MM.1S (cell line): ENCODE measurements at regions not wholly inside any gene's neighbourhood (a gene's known extent, or its start where the extent isn't known, plus 50 kb on each side); places are given as distances from the start of the nearest gene placed in this dataset.

ENCODE experiments used
- DNase-seq: peaks from one replicate; pipeline ENCODE4 v3.0.0-alpha.2; 2015
- H2AFZ ChIP-seq: fragments of 300-600 bp; sonication (generic); 2 replicates; pipeline ENCODE4 v1.6.0; 2016; ENCODE audit warnings: antibody characterized with exemption, low read length
- H3F3A ChIP-seq: fragments of 300-600 bp; sonication (generic); 2 replicates; pipeline ENCODE4 v1.6.1; 2016; ENCODE audit warnings: mild to moderate bottlenecking, antibody characterized with exemption, low read length, moderate library complexity, mixed read lengths; ENCODE audit not compliant: insufficient read depth
- H3K27ac ChIP-seq: fragments of 300-600 bp; sonication (generic); 2 replicates; pipeline ENCODE4 v1.5.1; 2016; ENCODE audit warnings: mild to moderate bottlenecking, low read length
- H3K27me3 ChIP-seq: fragments of 300-600 bp; sonication (generic); replicated peaks from 2 replicates; pipeline ENCODE4 v1.6.0; 2016; ENCODE audit warnings: low read length; ENCODE audit not compliant: insufficient read depth
- H3K36me3 ChIP-seq: fragments of 300-600 bp; sonication (generic); replicated peaks from 2 replicates; pipeline ENCODE4 v1.6.1; 2016; ENCODE audit warnings: mild to moderate bottlenecking, low read length, mixed read lengths; ENCODE audit not compliant: insufficient read depth
- H3K4me1 ChIP-seq: fragments of 300-600 bp; sonication (generic); 2 replicates; pipeline ENCODE4 v1.6.1; 2016; ENCODE audit warnings: low read length, mixed read lengths
- H3K4me2 ChIP-seq: fragments of 300-600 bp; sonication (generic); 2 replicates; pipeline ENCODE4 v1.6.0; 2016; ENCODE audit warnings: low read depth, low read length
- H3K4me3 ChIP-seq: fragments of 300-600 bp; sonication (generic); 2 replicates; pipeline ENCODE4 v1.5.1; 2016; ENCODE audit warnings: low read length, mixed read lengths
- H3K79me2 ChIP-seq: fragments of 300-600 bp; sonication (generic); 2 replicates; pipeline ENCODE4 v1.6.1; 2016; ENCODE audit warnings: mixed run types, low read length, mixed read lengths
- H3K9ac ChIP-seq: fragments of 300-600 bp; sonication (generic); 2 replicates; pipeline ENCODE4 v1.6.1; 2016; ENCODE audit warnings: low read length, mixed read lengths
- H3K9me2 ChIP-seq: fragments of 300-600 bp; sonication (generic); replicated peaks from 2 replicates; pipeline ENCODE4 v1.6.1; 2016; ENCODE audit warnings: mild to moderate bottlenecking, low read length, mixed read lengths; ENCODE audit not compliant: insufficient read depth
- H3K9me3 ChIP-seq: fragments of 300-600 bp; sonication (generic); replicated peaks from 2 replicates; pipeline ENCODE4 v1.6.1; 2016; ENCODE audit warnings: mild to moderate bottlenecking, low read length, mixed read lengths; ENCODE audit not compliant: insufficient read depth
- H4K20me1 ChIP-seq: fragments of 300-600 bp; sonication (generic); 2 replicates; pipeline ENCODE4 v1.6.1; 2016; ENCODE audit warnings: mild to moderate bottlenecking, low read length, moderate library complexity, mixed read lengths; ENCODE audit not compliant: insufficient read depth
- EZH2 ChIP-seq: fragments of 300-600 bp; sonication (generic); optimal IDR thresholded peaks from 2 replicates; pipeline ENCODE3; 2017; ENCODE audit warnings: low read depth, mild to moderate bottlenecking, antibody characterized with exemption, low read length, mixed read lengths
- EZH2phosphoT487 ChIP-seq: fragments of 300-600 bp; sonication (generic); IDR thresholded peaks from 2 replicates; pipeline ENCODE4 v1.6.1; 2018; ENCODE audit warnings: antibody characterized with exemption, low read length
- TF ChIP-seq, protein P1 (sequence below): fragments of 300-600 bp; sonication (generic); IDR thresholded peaks from 2 replicates; pipeline ENCODE4 v1.5.1; 2016; ENCODE audit warnings: antibody characterized with exemption, low read length, mixed read lengths

DNA sequence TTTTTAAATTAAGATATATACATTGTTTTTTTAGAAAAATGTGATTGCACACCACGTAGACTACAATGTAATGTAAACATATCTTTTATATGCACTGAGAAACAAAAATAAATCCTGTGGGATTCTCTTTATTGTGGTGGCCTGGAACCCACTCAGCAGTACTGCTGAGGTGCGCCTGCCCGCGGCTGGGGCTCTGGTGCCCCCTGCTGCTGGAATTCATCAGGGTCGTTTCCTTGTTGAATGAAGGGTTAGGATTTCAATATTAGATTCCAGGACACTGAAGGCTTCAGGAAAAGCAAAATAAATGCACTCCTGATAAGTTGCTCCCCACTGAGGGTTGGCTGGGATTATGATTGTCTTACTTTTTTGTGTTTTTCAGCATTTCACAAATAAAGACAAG lies 175.8 kb upstream of the GGTLC1 start:
- Histone ChIP-seq H3K27ac (no peak overlapping the region), H3K9ac (no peak overlapping the region), H3K4me2 (no peak overlapping the region), H3K4me3 (no peak overlapping the region), H3K27me3 (no peaks in the 10 kb centered on the region), H3K9me2 (no peaks in the 10 kb centered on the region), H4K20me1 (no peaks in the 10 kb centered on the region), H3K36me3 (no peaks in the 10 kb centered on the region), H3K9me3 (no peaks in the 10 kb centered on the region), H2AFZ (no peak overlapping the region), H3F3A (no peaks in the 10 kb centered on the region), H3K79me2 (no peaks in the 10 kb centered on the region), H3K4me1 (no peaks in the 10 kb centered on the region)
- peak; percentile 21 for DNase-seq
- TF ChIP-seq, protein P1, sequence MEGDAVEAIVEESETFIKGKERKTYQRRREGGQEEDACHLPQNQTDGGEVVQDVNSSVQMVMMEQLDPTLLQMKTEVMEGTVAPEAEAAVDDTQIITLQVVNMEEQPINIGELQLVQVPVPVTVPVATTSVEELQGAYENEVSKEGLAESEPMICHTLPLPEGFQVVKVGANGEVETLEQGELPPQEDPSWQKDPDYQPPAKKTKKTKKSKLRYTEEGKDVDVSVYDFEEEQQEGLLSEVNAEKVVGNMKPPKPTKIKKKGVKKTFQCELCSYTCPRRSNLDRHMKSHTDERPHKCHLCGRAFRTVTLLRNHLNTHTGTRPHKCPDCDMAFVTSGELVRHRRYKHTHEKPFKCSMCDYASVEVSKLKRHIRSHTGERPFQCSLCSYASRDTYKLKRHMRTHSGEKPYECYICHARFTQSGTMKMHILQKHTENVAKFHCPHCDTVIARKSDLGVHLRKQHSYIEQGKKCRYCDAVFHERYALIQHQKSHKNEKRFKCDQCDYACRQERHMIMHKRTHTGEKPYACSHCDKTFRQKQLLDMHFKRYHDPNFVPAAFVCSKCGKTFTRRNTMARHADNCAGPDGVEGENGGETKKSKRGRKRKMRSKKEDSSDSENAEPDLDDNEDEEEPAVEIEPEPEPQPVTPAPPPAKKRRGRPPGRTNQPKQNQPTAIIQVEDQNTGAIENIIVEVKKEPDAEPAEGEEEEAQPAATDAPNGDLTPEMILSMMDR, result peak; percentile 87
- TF ChIP-seq EZH2phosphoT487, result no peak

DNA sequence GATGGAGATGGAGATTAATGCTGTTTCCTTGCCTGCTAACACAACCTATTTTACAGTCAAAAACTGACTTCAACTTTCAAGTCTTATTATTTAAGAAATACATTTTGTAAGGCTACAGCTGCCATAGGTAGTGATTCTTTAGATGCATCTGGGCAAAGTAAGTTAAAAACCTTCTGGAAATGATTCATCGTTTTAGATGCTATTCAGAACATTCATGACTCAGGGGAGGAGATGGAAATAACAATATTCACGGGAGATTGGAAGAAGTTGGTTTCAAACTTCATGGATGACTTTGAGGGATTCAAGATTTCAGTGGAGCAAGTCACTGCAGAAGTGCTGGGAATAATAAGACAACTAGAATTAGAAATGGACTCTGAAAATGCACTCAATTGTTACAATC lies 174.9 kb upstream of the GGTLC1 start:
- Histone ChIP-seq H3K79me2 (no peaks in the 10 kb centered on the region), H3F3A (no peaks in the 10 kb centered on the region), H3K9ac (no peak overlapping the region), H3K27ac (no peak overlapping the region), H3K4me1 (no peaks in the 10 kb centered on the region), H2AFZ (no peak overlapping the region), H4K20me1 (no peaks in the 10 kb centered on the region), H3K36me3 (no peaks in the 10 kb centered on the region), H3K4me2 (no peak overlapping the region), H3K27me3 (no peaks in the 10 kb centered on the region), H3K9me3 (no peaks in the 10 kb centered on the region), H3K9me2 (no peaks in the 10 kb centered on the region), H3K4me3 (no peak overlapping the region)
- DNase-seq, result no peak
- TF ChIP-seq EZH2phosphoT487, result no peak
- TF ChIP-seq EZH2, result no peak
- TF ChIP-seq, protein P1, result no peak

DNA sequence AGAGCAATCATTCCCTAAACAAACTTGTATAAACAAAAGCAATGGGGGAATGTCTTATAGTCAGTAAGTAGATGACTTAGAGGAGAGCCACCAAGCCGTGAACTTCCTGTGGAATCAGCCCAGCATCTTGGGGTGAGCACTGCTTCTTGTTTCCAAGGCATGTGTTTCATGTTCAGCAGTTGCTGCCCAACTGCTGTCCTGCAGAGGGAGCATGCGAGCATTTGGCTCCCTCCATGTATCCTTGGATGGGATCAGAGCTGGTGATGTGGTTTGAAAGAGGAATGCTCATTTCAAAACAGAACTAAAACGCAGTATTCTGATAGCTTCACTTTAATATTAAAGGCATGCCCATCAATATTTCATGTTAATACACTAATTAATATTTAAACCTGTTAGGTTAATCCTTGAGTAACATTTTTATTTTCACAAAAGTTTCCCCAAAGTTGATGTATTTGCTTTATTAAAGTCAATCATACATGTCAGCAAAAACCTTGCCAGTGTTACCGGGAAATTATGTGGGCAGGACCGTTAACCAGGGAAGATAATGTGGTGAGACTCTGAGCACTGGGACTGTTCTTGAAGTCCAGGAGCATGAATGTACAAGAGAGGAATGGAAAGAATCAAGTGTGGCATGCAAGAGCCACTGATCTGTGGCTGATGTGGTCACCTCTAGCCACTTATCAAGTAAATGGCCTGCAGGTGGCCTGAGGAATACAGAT lies 172.1 kb upstream of the GGTLC1 start:
- Histone ChIP-seq H3K27me3 (no peaks in the 10 kb centered on the region), H3K4me2 (no peak overlapping the region), H3K9ac (no peak overlapping the region), H3K9me3 (no peaks in the 10 kb centered on the region), H3F3A (no peaks in the 10 kb centered on the region), H3K4me3 (no peak overlapping the region), H4K20me1 (no peaks in the 10 kb centered on the region), H3K9me2 (no peaks in the 10 kb centered on the region), H3K36me3 (no peaks in the 10 kb centered on the region), H3K4me1 (no peaks in the 10 kb centered on the region), H2AFZ (no peak overlapping the region), H3K79me2 (no peaks in the 10 kb centered on the region), H3K27ac (no peak overlapping the region)
- DNase-seq, result peak; percentile 20
- no peak for TF ChIP-seq EZH2
- TF ChIP-seq, protein P1, result peak; percentile 70
- TF ChIP-seq EZH2phosphoT487, result no peak
